ENCODE measurements at regions not wholly inside any gene's neighbourhood (a gene's known extent, or its start where the extent isn't known, plus 50 kb on each side); places are given as distances from the start of the nearest gene placed in this dataset.

- TF ChIP-seq CTCF (IDR thresholded peaks at IDR 0.05; ENCODE audit: insufficient read depth, low read length, poor library complexity, severe bottlenecking): no peak
- DNase-seq (ENCODE audit: extremely low read depth, insufficient read length): no peak
- no peaks in the 10 kb centered on the region for H3K27me3 ChIP-seq (replicated peaks; ENCODE audit: control insufficient read depth, insufficient read depth, low read length)
- H3K36me3 ChIP-seq (ENCODE audit: control insufficient read depth, insufficient read depth, low read length): no peaks in the 10 kb centered on the region
- no peak overlapping the region for H3K4me3 ChIP-seq (replicated peaks; ENCODE audit: low read depth, low read length)
These were observed 423.9 kb downstream of the MN1 start for GRCh38 chr22:27377501-27378295.

DNA sequence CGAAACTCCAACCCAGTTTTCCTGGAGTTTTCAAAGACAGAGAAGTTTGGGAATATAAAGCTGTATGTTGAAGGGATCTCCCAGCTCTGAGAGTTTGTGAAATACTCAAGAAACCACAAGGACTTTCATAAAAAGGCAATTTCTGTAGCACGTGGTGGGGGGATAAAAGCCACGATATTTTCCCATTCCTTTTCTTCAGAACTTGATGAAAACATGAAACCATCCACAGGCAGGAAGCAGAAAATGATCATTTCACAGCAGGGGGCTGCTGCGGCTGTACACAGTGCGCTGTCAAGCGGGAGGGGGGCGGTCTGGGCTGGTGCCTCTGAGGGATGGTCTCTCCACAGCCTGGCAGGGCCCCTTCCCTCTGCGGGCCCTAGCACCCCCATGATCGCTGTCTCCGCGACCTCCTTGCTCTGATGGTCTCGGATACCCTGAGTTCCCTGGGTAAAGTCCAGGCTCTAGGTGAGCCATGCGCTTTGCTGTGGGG is 423.2 kb downstream of the MN1 start:
- no peak for TF ChIP-seq CTCF (IDR thresholded peaks at IDR 0.05; ENCODE audit: insufficient read depth, low read length, poor library complexity, severe bottlenecking)
- H3K27me3 ChIP-seq (replicated peaks; ENCODE audit: control insufficient read depth, insufficient read depth, low read length): no peaks in the 10 kb centered on the region
- no peak for DNase-seq (ENCODE audit: extremely low read depth, insufficient read length)
- H3K36me3 ChIP-seq (ENCODE audit: control insufficient read depth, insufficient read depth, low read length): no peaks in the 10 kb centered on the region
- H3K4me3 ChIP-seq (replicated peaks; ENCODE audit: low read depth, low read length): no peak overlapping the region

DNA sequence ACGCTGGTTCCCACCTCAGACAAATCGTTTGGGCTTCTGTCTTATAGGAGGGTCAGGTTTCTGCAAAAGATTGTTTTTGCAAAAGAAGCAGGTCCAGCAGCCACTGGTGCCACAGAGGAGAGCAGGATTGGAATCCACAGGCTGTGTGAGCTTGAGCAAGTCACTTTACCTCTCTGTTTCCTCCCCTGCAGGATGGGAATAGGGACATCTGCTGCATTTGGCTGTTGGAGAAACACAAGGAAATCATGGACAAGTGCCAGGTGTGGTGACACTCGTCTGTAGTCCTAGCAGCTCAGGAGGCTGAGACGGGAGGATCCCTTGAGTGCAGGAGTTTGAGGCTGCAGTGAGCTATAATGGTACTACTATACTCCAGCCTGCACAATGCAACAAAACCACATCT is 422.6 kb downstream of the MN1 start:
- Histone ChIP-seq H3K27me3 (replicated peaks; ENCODE audit: control insufficient read depth, insufficient read depth, low read length) (no peaks in the 10 kb centered on the region), H3K4me3 (replicated peaks; ENCODE audit: low read depth, low read length) (no peak overlapping the region), H3K36me3 (ENCODE audit: control insufficient read depth, insufficient read depth, low read length) (no peaks in the 10 kb centered on the region)
- no peak for TF ChIP-seq CTCF (IDR thresholded peaks at IDR 0.05; ENCODE audit: insufficient read depth, low read length, poor library complexity, severe bottlenecking)
- no peak for DNase-seq (ENCODE audit: extremely low read depth, insufficient read length)

DNA sequence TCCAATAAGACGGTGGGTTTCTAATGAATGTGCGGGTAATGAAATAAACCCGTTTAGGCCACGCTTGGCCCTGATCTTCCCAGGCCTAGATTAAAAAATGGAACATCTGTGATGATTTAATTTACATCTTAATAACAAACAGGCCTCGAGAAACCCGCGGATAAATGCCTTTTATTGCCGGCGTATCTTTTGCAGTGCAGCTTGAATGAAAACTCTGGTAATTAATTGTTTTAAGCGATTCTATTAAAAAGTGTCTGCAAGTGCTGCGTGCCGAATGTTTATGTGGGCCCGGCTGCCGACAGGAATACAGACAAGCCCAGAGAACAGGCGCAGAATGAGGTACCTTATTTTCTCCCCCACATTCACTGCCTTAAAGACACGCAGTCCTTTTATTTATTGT is 420.7 kb downstream of the MN1 start:
- Histone ChIP-seq H3K36me3 (ENCODE audit: control insufficient read depth, insufficient read depth, low read length) (no peaks in the 10 kb centered on the region), H3K4me3 (replicated peaks; ENCODE audit: low read depth, low read length) (no peak overlapping the region), H3K27me3 (replicated peaks; ENCODE audit: control insufficient read depth, insufficient read depth, low read length) (no peaks in the 10 kb centered on the region)
- DNase-seq (ENCODE audit: extremely low read depth, insufficient read length): no peak
- no peak for TF ChIP-seq CTCF (IDR thresholded peaks at IDR 0.05; ENCODE audit: insufficient read depth, low read length, poor library complexity, severe bottlenecking)

GRCh38 chr22:27381552-27381951 is 420.0 kb downstream of the MN1 start:
- TF ChIP-seq CTCF (IDR thresholded peaks at IDR 0.05; ENCODE audit: insufficient read depth, low read length, poor library complexity, severe bottlenecking): no peak
- H3K27me3 ChIP-seq (replicated peaks; ENCODE audit: control insufficient read depth, insufficient read depth, low read length): no peaks in the 10 kb centered on the region
- H3K4me3 ChIP-seq (replicated peaks; ENCODE audit: low read depth, low read length): no peak overlapping the region
- no peaks in the 10 kb centered on the region for H3K36me3 ChIP-seq (ENCODE audit: control insufficient read depth, insufficient read depth, low read length)
- DNase-seq (ENCODE audit: extremely low read depth, insufficient read length): no peak

All from GM06990 (cell line).